MM.1S (cell line): ENCODE measurements at regions not wholly inside any gene's neighbourhood (a gene's known extent, or its start where the extent isn't known, plus 50 kb on each side); places are given as distances from the start of the nearest gene placed in this dataset.

Experiments used
- EZH2 ChIP-seq: fragments of 300-600 bp; sonication (generic); optimal IDR thresholded peaks from 2 replicates; pipeline ENCODE3; 2017; ENCODE audit warnings: low read depth, mild to moderate bottlenecking, antibody characterized with exemption, low read length, mixed read lengths
- TF ChIP-seq, protein P1 (sequence below): fragments of 300-600 bp; sonication (generic); IDR thresholded peaks from 2 replicates; pipeline ENCODE4 v1.5.1; 2016; ENCODE audit warnings: antibody characterized with exemption, low read length, mixed read lengths

DNA sequence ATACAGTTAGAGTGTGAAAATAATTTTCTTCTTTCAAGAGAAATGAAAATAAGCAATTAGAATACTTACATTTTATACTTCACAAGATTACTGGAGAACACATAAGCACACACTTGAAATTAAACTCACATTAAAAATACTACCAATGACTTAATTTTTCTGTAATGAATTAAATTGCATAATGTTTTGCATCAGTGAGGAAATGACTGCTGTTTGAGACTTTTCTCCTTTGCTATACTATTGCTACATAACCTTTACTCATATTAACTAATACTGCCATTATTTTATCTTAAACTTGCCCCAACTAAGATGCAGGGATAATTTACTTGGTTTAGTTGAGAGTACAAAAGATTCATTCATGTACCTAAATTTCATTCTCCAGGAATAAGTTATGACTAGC is 590.9 kb downstream of the ARAP2 start:
- TF ChIP-seq, protein P1, sequence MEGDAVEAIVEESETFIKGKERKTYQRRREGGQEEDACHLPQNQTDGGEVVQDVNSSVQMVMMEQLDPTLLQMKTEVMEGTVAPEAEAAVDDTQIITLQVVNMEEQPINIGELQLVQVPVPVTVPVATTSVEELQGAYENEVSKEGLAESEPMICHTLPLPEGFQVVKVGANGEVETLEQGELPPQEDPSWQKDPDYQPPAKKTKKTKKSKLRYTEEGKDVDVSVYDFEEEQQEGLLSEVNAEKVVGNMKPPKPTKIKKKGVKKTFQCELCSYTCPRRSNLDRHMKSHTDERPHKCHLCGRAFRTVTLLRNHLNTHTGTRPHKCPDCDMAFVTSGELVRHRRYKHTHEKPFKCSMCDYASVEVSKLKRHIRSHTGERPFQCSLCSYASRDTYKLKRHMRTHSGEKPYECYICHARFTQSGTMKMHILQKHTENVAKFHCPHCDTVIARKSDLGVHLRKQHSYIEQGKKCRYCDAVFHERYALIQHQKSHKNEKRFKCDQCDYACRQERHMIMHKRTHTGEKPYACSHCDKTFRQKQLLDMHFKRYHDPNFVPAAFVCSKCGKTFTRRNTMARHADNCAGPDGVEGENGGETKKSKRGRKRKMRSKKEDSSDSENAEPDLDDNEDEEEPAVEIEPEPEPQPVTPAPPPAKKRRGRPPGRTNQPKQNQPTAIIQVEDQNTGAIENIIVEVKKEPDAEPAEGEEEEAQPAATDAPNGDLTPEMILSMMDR, result no peak
- no peak for TF ChIP-seq EZH2
